Parathyroid adenoma (tissue), 2 donors: ENCODE measurements at regions not wholly inside any gene's neighbourhood (a gene's known extent, or its start where the extent isn't known, plus 50 kb on each side); places are given as distances from the start of the nearest gene placed in this dataset.

Experiments
- H2AFZ ChIP-seq: fragments of 300-600 bp; sonication (generic); one replicate; pipeline ENCODE4 v1.7.0; 2017; ENCODE audit warnings: antibody characterized with exemption, mild to moderate bottlenecking
- H3K27ac ChIP-seq: fragments of 300-600 bp; sonication (generic); one replicate; pipeline ENCODE4 v1.7.0; 2017
- H3K27me3 ChIP-seq: fragments of 300-600 bp; sonication (generic); one replicate; pipeline ENCODE4 v1.7.0; 2017; ENCODE audit warnings: low read length; ENCODE audit not compliant: control insufficient read depth, insufficient read depth
- H3K36me3 ChIP-seq: fragments of 300-600 bp; sonication (generic); one replicate; pipeline ENCODE4 v1.7.0; 2017; ENCODE audit warnings: low read length; ENCODE audit not compliant: control insufficient read depth, insufficient read depth
- H3K4me1 ChIP-seq: fragments of 300-600 bp; sonication (generic); one replicate; pipeline ENCODE4 v1.7.0; 2017; ENCODE audit warnings: control low read depth
- H3K4me2 ChIP-seq: fragments of 300-600 bp; sonication (generic); one replicate; pipeline ENCODE4 v1.7.0; 2017; ENCODE audit warnings: low read length
- H3K4me3 ChIP-seq: fragments of 300-600 bp; sonication (generic); one replicate; pipeline ENCODE4 v1.7.0; 2017; ENCODE audit warnings: low read depth, low read length
- H3K79me2 ChIP-seq: fragments of 300-600 bp; sonication (generic); one replicate; pipeline ENCODE4 v1.7.0; 2017; ENCODE audit warnings: control low read depth
- H3K9ac ChIP-seq: fragments of 300-600 bp; sonication (generic); one replicate; pipeline ENCODE4 v1.7.0; 2017; ENCODE audit warnings: mild to moderate bottlenecking
- H3K9me3 ChIP-seq: fragments of 300-600 bp; sonication (generic); one replicate; pipeline ENCODE4 v1.7.0; 2017; ENCODE audit warnings: low read length; ENCODE audit not compliant: control insufficient read depth
- TF ChIP-seq, protein P1 (sequence below): fragments of 300-600 bp; sonication (generic); IDR thresholded peaks from one replicate; pipeline ENCODE4 v1.7.0; 2017; ENCODE audit warnings: antibody characterized with exemption, mild to moderate bottlenecking
- donor health status: primary hyperparathyroidism.

DNA sequence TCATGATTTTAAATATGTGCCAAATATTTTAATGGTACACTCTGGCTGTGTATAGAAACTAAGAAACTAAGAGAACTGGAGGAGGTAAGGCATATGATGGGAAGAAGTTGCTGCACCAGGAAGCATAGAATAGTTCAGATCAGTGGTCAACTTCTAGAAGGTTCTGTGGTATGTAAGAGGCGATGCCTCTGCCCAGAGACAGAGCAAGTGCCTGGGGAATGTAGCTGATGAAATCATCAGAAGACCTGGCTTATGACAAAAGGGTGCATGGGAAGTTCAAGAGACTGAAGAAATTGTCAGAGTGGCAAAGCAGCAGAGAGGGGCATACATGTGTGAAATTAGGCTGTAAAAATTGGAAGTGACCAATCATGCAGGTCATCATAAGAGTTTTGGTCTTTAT, 580.8 kb downstream of the BMP2 start:
- no peak overlapping the region for H3K4me3 ChIP-seq
- no peaks in the 10 kb centered on the region for H3K36me3 ChIP-seq
- H2AFZ ChIP-seq, result no peak overlapping the region
- H3K27me3 ChIP-seq, result no peaks in the 10 kb centered on the region
- no peak overlapping the region for H3K4me2 ChIP-seq
- H3K4me1 ChIP-seq, result no peaks in the 10 kb centered on the region
- no peaks in the 10 kb centered on the region for H3K79me2 ChIP-seq
- no peaks in the 10 kb centered on the region for H3K9me3 ChIP-seq
- no peak overlapping the region for H3K9ac ChIP-seq
- H3K27ac ChIP-seq, result no peak overlapping the region
- TF ChIP-seq, protein P1, sequence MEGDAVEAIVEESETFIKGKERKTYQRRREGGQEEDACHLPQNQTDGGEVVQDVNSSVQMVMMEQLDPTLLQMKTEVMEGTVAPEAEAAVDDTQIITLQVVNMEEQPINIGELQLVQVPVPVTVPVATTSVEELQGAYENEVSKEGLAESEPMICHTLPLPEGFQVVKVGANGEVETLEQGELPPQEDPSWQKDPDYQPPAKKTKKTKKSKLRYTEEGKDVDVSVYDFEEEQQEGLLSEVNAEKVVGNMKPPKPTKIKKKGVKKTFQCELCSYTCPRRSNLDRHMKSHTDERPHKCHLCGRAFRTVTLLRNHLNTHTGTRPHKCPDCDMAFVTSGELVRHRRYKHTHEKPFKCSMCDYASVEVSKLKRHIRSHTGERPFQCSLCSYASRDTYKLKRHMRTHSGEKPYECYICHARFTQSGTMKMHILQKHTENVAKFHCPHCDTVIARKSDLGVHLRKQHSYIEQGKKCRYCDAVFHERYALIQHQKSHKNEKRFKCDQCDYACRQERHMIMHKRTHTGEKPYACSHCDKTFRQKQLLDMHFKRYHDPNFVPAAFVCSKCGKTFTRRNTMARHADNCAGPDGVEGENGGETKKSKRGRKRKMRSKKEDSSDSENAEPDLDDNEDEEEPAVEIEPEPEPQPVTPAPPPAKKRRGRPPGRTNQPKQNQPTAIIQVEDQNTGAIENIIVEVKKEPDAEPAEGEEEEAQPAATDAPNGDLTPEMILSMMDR, result no peak

DNA sequence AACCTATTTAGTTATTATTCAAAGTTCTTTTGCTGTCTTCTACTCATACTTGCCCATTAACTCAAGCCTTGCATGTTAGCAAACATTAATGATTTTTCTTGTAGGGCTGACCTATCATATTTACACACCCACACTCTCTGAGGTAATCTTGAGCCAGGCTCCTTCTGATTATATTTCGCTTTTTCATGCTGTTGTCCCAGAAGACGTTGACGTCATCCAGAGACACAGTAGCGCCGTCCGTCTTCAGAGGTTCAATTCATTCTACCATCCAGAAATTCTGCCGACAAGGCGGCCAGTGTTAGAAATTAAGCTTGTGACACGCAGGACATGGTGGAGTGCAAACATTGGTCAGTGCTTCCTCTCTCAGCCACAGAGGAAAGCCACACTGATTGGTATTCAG, 584.7 kb downstream of the BMP2 start:
- no peak overlapping the region for H3K4me3 ChIP-seq
- no peaks in the 10 kb centered on the region for H3K36me3 ChIP-seq
- no peak overlapping the region for H3K27ac ChIP-seq
- H3K9ac ChIP-seq, result no peak overlapping the region
- TF ChIP-seq, protein P1, result no peak
- no peaks in the 10 kb centered on the region for H3K4me1 ChIP-seq
- H3K9me3 ChIP-seq, result no peaks in the 10 kb centered on the region
- no peak overlapping the region for H2AFZ ChIP-seq
- no peaks in the 10 kb centered on the region for H3K79me2 ChIP-seq
- H3K27me3 ChIP-seq, result no peaks in the 10 kb centered on the region
- H3K4me2 ChIP-seq, result no peak overlapping the region

DNA sequence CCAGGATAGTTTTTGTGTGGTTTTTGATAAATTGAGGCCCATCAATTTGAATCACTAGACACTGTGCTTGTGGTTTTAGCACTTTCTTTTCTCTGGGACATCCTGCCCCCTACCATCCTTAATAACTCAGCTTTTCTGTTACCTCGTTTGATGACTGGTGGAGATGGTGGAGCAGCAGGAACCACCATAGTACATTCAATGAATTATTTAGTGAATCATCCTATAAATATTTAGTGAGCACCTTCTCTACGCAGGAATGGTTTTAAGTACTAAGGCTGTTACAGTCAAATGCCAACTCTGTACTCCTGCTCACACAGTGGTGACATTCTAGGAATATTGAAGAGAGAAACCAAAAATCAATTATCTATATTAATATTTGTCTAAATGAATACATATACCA, 585.2 kb downstream of the HAO1 start:
- no peaks in the 10 kb centered on the region for H3K4me1 ChIP-seq
- H3K79me2 ChIP-seq, result no peaks in the 10 kb centered on the region
- TF ChIP-seq, protein P1, result no peak
- no peaks in the 10 kb centered on the region for H3K9me3 ChIP-seq
- no peaks in the 10 kb centered on the region for H3K36me3 ChIP-seq
- no peak overlapping the region for H3K4me2 ChIP-seq
- no peak overlapping the region for H3K27ac ChIP-seq
- H2AFZ ChIP-seq, result no peak overlapping the region
- H3K4me3 ChIP-seq, result no peak overlapping the region
- no peaks in the 10 kb centered on the region for H3K27me3 ChIP-seq
- H3K9ac ChIP-seq, result no peak overlapping the region

DNA sequence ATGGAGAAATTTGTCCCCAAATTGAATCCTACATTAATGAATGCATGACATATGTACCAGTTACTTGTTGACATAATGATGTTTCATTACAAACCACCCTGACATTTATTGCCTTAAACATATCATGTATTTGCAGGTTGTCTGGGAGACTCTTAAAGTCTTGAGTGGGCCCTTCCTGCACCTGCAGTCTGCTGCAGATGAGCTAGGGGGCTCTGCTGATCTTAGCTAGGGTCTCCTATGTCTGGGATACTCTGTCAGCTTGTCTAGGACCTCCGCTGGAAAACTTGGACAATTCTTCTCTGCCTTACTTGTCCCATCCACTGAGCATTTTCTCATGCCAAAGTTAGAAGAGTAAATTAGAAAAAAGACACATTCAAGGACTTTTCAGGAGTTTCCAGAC, 581.6 kb downstream of the HAO1 start:
- Histone ChIP-seq H3K79me2 (no peaks in the 10 kb centered on the region), H3K27ac (no peak overlapping the region), H3K4me2 (no peak overlapping the region), H3K9ac (no peak overlapping the region), H3K4me3 (no peak overlapping the region), H3K4me1 (no peaks in the 10 kb centered on the region), H2AFZ (no peak overlapping the region), H3K36me3 (no peaks in the 10 kb centered on the region), H3K27me3 (no peaks in the 10 kb centered on the region), H3K9me3 (no peaks in the 10 kb centered on the region)
- TF ChIP-seq, protein P1, result no peak

DNA sequence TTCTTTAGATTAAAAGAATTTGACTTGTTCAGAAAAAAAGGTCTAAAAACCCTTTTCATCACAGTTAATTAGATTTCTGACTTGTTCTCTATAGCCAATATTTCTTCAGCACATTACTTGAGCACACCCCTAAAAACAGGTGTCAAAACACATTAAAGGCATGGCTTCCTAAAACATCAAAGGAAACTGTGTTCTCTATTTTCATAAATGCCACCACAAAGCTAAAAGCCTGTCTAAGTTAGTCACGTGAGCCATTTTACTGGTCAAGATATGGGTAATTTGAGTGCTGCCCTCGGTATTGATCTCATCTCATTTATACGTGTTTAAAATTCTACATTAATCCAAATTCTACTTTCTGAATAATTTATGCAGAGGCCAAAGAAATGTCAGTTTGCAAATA, 580.5 kb downstream of the HAO1 start:
- no peaks in the 10 kb centered on the region for H3K4me1 ChIP-seq
- no peak overlapping the region for H2AFZ ChIP-seq

More for the DNA sequence above, 580.5 kb downstream of the HAO1 start:
- no peaks in the 10 kb centered on the region for H3K36me3 ChIP-seq
- no peak overlapping the region for H3K27ac ChIP-seq
- H3K79me2 ChIP-seq, result no peaks in the 10 kb centered on the region
- H3K4me2 ChIP-seq, result no peak overlapping the region
- no peak overlapping the region for H3K9ac ChIP-seq
- no peaks in the 10 kb centered on the region for H3K27me3 ChIP-seq
- TF ChIP-seq, protein P1, result no peak
- H3K4me3 ChIP-seq, result no peak overlapping the region
- H3K9me3 ChIP-seq, result no peaks in the 10 kb centered on the region
